HG03565 (cell line): ENCODE measurements at regions not wholly inside any gene's neighbourhood (a gene's known extent, or its start where the extent isn't known, plus 50 kb on each side); places are given as distances from the start of the nearest gene placed in this dataset.

Experiments used
- ATAC-seq: cut with Tn5 transposase; IDR thresholded peaks from one replicate; pipeline ENCODE4 v1.9.1; 2021; ENCODE audit warnings: mild to moderate bottlenecking, moderate library complexity; ENCODE audit not compliant: unreplicated experiment

DNA sequence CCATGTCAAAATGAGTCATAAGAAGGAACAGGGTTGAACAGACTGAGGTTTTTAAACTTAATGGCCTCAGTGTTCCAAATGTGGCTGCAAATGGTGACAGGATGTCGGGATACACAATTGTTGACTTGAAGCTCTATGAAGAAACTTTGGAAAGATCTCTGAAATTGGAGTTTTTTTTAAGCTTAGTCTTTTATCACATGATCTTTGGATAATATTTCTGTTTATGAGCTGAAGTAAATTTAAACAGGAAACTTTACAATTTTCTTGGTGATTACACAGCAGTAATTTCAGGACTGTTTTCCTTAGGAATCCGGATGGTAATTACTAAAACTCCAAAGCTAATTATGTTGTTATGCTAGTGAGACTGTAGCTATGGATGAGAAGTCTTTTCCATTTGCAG, 199.1 kb upstream of the NRXN1 start:
- ATAC-seq: no peak

DNA sequence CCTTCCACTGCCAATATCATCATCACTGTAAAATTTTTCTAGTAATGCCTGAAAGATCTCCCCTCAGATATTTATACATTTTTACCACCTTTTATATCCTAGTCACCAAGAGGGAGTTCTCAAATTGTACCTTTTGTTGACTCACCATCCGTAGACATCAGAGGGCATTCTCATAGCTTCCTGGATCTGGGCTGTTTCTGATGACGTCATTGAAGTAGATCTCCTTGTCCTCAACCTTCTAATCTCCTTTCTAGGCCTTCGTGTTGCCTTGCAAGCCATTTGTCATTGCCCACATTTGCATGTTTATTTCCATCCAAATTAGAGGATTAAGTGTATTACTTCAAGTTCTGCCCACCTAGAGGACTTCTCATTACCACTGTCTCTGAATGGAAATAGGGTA, 193.4 kb upstream of the NRXN1 start:
- no peak for ATAC-seq

DNA sequence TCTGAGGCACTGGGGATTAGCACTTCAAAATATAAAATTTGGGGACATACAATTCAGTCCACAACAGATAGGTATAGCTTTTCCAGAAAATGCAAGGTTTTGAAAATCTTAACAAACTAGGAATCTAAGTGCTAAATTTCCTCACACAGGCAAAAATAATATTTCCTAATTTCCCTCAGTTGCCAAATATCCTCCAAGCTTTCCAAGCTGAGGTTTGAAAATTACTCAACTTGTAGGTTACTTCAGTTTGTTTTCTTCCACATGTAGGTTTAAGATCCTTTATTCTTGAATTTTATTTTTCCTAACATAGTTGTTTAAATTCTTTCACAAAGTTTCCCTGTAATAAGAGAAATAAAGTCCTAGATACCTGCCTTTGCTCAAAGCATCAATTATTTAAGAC, 192.9 kb upstream of the NRXN1 start:
- ATAC-seq: no peak

DNA sequence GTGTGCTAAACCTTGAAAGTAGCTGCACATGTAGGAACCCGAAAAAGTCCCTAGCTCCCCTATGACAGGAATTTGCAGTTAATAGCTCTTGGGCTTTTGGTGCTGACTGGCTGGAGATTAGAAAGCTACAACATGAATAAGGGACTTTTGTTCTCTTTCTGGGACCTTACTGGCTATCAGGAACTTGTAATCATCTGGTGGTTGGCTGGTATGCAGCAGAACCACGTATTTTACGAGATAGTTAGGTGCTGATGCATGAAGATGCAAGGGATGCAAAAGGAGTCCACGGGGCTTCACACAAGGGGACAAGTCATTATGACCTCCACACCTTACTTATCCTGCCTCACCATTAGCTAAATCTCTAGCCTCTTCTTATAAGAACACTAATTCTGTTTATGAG, 190.2 kb upstream of the NRXN1 start:
- ATAC-seq: no peak

DNA sequence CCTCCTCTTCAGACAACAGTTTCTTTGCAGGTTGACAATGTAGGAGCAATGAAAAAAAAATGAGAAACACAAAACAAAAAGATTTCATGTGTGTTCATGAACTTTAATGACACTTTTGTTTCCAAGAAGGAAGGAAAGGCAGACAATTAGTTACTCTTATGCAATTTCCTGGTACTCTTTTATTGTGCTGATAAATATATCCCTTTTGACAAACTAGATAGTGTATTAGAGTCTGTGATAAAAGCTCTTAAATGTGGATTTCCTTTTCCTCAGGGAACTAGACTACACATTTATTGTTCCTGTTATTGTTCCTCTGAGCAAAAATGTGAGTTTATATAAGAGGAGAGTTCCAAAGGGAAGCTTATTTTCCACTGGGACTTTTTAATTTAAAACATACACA, 188.7 kb upstream of the NRXN1 start:
- no peak for ATAC-seq

DNA sequence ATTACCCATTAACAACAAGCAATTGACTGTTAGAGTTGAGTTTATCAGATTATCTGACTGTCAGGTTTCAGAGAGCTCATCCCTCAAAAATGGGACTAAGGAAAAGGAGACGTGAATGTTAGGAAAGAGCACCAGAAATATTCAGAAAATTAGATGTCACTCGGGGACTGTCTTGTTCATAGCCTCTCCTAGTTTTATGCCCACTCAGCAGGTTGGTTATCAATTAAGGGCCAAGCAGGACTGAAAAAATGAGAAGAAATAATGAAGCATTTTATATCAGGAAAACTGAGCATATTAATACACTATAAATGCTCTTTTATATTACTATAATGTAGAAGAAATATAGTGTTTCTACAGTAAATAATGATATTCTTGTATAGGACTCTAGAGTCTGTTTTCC, 188.1 kb upstream of the NRXN1 start:
- ATAC-seq: no peak

DNA sequence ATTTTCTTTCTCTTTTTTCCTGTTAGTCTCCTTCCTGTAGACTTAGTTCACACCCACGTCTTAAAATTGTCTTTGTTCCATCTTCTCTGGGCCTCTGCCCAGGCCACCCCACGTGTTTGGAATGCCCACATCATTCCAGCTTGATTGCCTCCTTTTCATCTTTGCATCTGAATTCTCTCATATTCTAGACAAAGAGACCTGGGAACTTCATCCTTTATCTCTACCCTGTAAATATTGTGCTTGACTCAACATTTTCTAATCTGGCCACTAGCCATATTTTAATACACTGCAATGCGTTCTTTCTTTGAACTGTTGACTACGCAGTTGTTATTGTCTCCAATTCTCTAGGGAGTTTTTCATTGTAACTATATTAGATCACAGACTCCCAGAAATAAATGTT, 187.5 kb upstream of the NRXN1 start:
- no peak for ATAC-seq

DNA sequence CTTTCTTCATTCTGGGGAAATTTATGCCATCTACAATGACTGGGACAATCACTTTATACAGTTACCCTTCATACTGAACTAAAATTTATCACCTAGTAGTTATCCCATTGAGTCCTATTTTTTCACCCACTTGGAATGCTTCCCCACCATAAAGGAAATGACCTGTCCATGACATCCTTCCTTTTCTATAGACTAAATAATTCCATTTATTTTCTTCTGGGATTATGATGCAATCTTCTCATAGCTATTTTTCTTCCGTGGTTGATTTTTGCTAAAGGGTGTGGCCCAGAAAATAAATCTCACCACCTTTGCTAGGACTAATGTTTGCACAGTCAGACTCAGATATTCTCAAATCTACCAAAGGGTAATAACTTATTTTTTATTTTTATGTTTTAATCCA, 186.1 kb upstream of the NRXN1 start:
- no peak for ATAC-seq

DNA sequence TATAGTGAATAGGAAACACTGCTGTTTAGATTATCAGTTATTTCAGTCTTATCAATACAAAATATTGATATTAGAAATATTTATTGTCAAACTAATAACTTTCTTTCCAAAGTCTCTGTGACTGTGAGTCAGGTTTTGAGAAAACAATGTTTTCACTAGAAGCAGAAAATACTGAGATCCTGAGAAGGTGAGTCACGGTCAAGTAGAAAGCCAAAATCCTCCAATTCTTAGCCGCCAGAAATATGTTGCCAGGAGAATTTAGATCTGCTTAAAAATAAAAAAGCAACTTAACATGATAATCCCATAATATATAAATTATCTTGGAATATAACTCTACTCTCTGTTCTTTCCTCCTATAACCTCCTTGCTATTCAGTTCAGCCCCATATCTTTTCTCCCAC, 181.9 kb upstream of the NRXN1 start:
- no peak for ATAC-seq

DNA sequence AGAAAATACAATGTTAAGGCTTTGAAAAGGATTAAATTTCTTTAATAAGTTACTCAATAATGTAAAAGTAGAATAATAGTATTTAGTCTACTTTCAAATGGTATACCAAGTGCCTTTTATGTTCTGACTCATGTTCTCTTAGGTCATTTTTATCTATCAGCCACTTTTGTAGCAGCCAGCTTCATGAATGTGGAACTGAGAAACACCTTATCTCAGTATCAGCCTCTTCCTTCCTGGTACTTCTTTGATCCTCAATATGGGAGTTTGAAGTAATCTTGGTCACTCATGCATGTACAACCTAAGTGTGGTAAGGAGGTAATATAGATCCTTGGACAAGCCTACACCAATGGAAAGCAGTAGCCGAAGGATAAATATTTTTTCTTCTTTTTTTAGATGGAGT, 180.4 kb upstream of the NRXN1 start:
- peak; percentile 84 for ATAC-seq

DNA sequence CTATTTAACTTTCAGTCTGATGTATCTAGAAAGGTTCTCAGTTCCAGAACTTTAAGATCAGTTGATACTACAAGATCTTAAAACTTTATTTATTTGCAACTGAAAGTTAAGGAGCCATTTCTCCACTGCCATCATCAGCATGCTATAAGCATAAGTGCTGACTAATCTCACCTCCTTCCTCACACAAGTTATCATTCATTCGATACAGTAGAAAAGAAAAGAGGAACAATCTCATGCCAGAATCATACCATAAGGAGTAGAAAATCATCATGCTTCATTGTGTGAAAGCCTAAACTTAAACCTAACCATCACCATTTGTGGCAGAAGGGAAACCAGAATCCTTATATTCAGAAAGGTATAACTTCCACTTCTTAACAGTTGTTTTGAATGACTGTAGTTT, 176.6 kb upstream of the NRXN1 start:
- no peak for ATAC-seq

DNA sequence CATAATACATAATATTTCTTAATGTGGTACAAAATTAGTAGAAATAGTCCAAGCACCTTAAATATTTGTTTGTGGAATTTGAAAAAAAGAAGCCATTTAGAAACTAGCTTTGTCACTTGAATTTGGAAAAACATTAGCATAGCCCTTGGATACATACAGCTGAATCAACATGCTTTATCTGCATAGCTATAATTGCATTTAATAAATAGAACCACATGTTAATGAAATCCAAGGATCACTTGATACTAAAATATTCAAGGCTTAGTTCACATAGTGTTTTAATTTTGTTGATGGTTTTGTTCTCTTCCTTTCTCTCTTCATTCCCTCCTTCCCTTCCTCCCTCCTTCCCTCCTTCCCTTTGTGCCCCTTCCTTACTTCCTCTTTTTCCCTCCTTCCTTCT, 169.4 kb upstream of the NRXN1 start:
- ATAC-seq: no peak

DNA sequence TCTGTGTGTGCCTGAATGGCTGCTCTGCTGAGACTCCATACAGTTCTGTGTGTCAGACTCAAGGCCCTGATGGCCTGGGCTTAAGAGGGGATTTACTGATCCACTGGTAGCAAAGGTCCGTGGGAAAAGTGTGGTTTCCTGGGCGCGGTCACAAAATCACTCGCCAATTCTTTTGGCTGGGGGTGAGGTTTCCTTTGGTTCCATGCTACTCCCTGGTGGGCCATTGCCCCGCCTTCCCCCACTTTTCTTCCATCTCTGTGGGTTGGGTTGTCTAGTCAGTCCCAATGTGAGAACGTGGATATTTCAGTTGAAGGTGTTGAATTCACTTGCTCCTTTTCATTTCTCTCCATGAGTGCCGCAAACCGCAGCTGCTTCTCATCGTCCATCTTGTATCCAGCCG, 162.7 kb upstream of the NRXN1 start:
- ATAC-seq: no peak

DNA sequence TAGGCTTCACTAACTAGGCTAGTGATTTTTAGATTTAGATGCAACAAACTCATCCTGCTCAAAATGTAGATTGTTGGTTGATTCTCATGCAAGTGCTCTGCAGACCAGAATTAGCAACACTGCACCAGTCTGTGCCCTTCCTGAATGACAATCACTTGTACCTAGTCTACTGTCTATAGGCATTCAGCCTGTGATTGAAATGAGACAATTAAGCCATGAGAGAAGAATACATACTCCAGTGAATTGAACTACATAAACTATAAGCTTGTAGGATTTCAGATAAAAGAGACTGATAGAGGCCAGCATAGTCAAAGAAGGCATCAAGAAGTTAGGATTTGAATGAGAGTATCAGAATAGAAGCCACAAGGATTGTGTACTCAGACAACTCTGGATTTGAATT, 138.3 kb upstream of the NRXN1 start:
- no peak for ATAC-seq

DNA sequence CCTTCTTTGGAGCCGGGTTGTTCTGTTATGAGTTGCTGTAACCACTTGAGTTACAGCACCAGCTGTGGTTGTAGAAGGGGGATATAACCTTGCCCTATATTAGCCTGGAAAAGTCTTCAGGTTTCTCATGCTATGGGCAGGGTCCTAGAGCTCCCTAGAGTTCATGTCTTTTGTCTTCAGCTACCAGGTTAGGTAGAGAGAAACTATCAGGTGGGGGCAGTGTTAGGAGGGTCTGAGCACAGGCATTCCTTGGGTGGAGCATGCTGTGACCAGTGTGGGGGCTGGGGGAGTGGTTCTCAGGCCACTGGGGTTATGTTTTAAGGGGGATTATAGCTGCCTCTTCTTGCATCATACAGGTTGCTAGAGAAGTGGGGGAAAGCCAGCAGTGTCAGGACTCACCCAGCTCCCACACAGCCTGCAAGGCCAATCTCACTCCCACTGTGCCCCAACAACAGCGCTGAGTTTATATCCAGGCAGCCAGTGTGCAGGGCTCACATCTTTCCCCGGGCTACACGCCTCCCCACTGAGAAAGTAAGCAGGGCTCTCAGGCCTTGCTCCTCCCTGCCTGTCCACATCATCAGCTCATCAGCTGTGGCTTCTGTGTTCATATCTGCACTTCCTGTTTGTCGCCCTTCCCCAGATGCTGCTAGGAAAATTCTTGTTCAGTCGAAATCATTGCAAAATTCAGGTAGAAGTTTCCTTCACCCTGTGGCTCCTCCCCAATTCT, 133.8 kb upstream of the NRXN1 start:
- no peak for ATAC-seq

DNA sequence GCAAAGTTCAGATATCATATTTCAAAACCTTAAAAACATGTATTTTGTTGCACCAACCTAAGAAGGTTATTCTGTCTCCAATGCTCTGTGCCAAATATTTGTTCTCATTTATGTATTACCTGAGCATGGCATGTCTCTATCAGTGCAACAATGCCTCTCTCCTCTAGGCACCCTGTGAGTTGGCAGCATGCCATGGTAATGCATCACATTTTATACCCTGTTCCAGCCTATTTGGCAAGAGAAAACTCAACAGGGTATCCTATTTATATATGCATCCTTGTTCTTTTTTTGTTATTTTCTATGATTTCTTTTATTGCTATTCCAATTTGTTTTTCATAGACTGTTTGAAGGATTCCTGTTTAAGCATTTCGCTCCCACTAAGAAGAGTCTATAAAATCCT, 126.3 kb upstream of the NRXN1 start:
- ATAC-seq: no peak

DNA sequence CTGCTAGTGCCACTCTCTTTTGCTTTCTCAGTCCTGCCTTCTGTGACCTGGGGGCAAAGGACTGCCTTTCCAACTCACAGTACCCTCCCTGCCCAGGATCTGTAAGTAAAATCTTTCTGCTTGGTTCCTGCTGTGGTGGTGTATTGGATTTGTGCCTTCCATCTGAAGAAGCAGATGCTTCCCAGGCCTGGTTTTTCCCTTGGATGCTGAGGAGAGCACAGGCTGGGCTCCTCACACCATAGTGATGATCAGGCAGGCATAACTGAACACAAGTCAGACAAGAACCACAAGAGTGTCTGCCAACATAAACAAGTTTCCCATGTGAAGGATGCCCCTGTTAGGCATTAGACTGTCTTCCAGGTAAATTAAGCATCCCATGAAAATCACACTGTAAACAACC, 121.3 kb upstream of the NRXN1 start:
- no peak for ATAC-seq

DNA sequence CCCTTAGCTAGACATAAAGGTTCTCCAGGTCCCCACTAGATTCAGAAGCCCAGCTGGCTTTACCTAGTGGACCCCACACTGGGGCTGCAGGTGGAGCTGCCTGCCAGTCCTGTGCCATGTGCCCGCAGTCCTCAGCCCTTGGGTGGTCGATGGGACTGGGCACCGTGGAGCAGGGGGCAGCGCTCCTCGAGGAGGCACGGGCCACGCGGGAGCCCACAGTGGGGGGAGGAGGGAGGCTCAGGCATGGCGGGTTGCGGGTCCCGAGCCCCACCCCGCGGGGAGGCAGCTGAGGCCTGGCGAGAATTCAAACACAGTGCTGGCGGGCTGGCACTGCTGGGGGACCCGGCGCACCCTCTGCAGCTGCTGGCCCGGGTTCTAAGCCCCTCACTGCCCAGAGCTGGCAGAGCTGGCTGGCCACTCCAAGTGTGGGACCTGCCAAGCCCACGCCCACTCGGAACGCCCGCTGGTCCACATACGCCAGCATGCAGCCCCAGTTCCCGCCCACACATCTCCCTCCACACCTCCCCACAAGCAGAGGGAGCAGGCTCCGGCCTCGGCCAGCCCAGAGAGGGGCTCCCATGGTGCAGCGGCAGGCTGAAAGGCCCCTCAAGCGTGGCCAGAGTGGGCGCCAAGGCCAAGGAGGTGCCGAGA, 119.7 kb upstream of the NRXN1 start:
- ATAC-seq: no peak

DNA sequence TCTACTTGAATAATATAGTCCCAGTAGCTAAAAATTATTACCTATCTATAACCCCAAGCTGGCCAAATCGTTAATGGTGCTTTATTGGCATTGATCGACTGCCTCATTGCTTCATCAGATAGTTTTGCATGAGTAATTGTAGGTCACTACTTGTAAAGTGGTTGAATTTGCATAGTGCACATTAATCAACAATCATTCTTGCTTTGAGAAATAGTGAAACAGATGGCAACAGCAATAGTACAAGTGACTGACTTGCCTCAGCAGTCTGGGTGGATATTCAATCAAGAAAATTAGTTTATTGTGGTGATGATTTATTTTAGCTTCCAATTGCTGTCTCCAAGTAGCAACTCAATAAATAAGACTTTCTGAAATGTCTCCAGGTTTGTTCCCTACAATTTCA, 117.8 kb upstream of the NRXN1 start:
- ATAC-seq: no peak

DNA sequence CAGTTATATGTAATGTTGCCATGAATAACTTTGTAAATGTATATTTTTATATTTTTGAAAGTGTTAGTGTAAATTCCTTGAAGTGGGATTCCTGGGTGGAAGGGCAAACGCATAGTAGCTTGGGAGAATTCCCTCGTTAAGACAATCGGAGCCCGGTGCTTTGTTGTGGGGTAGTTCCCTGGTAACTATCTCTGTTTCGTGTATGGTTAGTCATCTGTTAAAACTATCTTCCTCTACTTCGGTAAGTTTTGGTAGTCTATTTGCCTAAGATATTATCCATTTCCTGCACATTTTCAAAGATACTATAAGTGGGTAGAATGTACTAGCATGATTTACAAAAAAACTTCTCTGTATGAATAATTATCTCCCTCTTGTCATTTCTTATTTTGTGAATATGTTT, 113.8 kb upstream of the NRXN1 start:
- no peak for ATAC-seq

DNA sequence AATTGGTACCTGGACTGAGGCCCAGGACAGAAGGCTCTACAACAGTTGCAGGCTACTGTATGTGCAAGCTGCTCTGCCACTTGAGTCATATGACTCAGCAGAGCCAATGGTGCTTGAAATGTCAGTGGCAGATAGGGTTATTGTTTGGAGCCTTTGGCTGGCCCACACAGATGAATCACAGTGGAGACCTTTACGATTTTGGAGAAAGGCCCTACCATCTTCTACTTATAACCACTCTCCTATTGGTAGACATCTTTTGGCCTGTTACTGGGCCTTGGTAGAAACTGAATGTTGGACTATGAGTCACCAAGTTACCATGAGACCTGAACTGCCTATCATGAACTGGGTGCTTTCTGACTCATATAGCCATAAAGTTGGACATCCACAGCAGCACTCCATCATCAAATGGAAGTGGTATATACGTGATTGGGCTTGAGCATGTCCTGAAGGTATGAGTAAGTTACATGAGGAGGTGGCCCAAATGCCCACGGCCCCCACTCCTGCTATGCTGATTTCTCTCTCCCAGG, 88.9 kb upstream of the NRXN1 start:
- ATAC-seq: no peak

DNA sequence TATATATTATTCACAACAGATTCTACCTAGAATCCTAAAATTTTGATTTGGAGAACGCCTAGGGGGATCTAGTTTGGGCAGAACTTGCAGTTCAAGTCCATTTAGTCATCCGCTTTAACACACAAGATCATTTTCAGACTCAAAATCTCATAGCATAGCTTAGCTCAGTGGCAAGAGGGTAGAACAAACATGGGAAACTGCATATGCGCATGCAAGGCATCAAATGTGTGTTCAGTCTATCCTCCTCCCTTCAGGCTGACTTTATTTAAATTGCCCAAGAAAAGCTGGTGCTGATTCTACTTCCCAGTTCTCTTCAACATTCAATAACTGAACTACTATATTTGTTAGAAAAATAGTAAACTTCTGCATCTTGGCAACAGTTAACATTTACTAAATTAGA, 79.6 kb upstream of the NRXN1 start:
- no peak for ATAC-seq

DNA sequence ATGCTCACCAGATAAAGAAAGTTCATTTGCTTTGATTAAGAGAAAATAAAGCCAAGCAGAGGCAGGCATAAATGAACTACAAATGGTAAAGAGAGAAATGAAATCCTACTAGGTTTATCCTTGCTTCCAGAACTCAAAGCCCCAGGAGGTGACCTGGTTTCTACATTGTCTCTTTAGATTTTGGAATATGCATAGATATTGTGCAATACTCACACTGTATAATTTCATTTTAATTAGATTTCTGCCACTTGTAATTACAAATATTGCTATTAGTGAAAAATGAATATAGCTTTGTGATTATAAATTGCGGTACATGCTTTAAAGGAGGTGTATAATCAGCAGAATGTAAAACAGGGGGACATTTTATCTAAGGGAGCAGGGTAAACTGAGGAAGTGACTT, 76.9 kb upstream of the NRXN1 start:
- no peak for ATAC-seq
